GM20000 (cell line): ENCODE measurements at regions not wholly inside any gene's neighbourhood (a gene's known extent, or its start where the extent isn't known, plus 50 kb on each side); places are given as distances from the start of the nearest gene placed in this dataset.

Source experiments
- DNase-seq: peaks from one replicate; pipeline ENCODE4 v3.0.0; 2012; ENCODE audit warnings: low spot score
- TF ChIP-seq, protein P1 (sequence below): IDR thresholded peaks from 2 replicates; pipeline ENCODE4 v1.5.1; 2012; ENCODE audit warnings: mild to moderate bottlenecking, control low read depth; ENCODE audit errors: extremely low read depth, missing control alignments

DNA sequence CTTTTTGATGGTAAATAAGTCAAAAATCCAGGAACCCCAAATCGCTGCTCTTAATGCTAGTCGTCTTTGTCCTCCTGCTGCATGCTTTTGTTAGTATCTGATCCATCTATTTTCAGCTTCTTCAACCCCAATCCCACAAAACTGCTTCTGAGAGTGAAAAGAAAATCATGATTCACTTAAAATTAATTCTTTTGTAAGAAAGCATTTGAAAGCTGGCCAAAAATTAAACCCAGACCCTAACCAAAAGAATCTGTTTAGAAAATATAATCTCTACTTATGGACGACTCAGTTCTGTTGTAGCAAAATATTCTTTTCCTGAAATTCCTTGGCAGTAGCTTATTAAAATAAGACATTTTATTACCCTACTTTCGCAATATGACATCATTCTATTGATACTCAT, 443.6 kb upstream of the SYT1 start:
- DNase-seq = no peak
- TF ChIP-seq, protein P1, sequence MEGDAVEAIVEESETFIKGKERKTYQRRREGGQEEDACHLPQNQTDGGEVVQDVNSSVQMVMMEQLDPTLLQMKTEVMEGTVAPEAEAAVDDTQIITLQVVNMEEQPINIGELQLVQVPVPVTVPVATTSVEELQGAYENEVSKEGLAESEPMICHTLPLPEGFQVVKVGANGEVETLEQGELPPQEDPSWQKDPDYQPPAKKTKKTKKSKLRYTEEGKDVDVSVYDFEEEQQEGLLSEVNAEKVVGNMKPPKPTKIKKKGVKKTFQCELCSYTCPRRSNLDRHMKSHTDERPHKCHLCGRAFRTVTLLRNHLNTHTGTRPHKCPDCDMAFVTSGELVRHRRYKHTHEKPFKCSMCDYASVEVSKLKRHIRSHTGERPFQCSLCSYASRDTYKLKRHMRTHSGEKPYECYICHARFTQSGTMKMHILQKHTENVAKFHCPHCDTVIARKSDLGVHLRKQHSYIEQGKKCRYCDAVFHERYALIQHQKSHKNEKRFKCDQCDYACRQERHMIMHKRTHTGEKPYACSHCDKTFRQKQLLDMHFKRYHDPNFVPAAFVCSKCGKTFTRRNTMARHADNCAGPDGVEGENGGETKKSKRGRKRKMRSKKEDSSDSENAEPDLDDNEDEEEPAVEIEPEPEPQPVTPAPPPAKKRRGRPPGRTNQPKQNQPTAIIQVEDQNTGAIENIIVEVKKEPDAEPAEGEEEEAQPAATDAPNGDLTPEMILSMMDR = no peak

DNA sequence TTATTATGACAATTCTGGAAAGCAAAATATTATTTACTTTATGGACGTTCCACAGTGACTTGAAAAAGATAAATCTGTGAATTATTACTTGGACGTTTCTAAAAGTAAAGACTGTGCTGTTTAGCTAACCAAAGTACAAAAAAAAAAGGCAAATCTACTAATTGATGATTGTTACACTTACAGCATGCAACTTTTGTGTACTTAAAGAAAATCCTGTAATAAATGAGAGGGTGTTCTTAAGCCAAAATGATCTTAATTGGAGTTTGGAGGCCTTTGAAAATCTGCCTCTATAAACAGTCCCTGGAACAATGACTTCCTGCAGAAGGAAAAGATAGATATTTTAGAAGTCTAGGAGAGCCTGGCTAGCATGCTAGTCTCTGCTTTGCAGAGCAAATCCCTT, 434.0 kb upstream of the SYT1 start:
- TF ChIP-seq, protein P1 = no peak
- DNase-seq = no peak

DNA sequence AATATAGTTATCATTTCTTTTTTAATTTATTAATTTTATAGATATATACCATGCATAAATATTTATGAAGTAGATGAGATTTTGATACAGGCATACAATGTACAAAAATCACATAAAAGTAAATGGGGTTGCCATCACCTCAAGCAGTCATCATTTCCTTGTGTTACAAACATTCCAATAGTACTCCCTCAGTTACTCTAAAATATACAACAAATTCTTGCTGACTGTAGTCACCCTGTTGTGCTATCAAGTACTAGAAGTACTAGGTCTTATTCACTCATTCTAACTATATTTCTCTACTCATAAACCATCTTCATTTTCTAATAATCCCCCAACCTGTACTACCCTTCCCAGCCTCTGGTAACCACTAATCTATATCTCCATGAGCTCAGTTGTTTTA, 432.6 kb upstream of the SYT1 start:
- no peak for DNase-seq
- TF ChIP-seq, protein P1 = no peak

DNA sequence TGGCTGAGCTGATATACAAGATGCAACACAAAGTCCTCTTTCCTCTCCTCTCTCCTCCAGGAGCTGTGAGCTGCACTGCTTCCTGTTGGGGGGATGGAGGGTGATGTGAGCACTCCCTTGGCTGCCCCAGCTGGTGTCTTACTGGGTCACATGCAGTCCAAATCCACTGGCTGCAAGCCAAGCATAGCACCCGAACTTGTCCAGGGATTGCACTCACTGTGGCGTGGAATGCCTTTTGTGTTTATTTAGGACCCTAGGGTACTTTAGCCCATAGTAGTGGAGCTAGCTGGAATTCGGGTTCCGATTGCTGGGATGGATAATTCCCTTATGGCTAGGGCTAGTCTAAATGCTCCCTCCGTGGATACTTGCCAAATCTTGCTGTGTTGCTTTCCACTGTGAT, 424.9 kb upstream of the SYT1 start:
- DNase-seq = no peak
- TF ChIP-seq, protein P1 = no peak

DNA sequence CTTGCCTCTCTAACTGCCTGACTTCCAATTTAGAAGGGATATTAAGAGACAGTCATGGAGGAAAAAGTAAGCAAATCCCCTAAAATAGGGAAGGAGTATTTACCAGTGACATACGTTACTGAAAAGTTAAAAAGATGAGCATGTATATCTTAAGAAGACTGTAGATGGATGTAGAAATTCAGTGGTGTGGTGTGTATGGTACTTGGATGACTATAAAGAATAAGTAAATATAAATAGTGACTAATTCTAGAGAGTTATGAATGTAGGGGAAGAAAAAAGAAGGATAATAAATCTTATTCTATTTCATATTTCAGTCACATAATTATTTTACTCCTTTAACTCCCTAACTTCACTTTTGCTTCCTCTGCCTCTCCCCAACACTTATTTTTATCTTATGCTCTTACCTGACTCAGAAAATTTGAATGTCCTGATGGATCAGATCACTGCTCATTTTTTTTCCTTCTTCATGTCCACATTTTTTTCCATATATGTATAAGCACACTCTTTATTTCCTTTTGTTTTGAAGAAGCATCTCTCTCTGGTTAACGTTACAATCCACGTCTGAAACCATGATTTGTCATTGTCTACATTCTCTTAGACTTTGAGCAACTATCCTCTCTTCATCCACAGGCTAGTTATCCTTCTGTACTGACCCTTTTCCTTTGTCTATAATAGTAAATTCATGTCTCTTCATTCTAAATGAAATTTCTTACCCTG, 422.7 kb upstream of the SYT1 start:
- TF ChIP-seq, protein P1 = no peak
- no peak for DNase-seq

DNA sequence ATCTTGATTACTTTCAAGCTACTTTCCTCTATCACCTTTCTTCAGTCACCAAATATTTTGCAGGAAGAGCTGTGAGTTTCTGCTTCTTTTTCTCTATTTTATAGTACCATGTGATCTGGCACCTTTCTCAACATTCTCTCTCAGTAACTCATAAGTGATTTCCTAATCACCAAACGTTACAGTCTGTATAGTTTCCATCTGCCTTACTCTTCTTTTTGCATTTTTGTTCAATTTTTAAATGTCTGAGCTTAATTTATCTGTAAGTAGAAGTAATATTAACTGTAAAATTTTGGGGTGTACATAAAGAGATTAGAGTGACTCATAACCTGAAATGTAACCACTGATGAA, 422.1 kb upstream of the SYT1 start:
- TF ChIP-seq, protein P1 = no peak
- no peak for DNase-seq

DNA sequence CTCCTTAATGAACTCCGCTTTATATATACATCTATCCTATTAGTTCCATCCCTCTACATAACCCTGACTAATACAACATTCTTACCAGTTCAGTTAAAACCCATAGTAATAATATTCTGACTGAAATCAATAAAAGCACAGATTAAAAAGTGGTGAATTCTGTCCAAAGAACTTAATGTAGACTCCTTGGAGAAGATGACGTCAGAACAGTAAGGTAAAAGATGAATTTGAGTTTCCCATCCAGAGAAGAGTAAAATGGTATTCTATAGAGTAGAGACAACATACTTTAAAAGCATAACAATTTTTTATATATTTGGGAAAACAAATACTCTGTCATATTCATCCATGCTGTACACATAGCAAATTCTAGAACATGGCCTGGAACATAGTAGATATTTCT, 418.0 kb upstream of the SYT1 start:
- no peak for DNase-seq
- TF ChIP-seq, protein P1 = no peak
